Liver (tissue), 3 donors: ENCODE measurements at regions not wholly inside any gene's neighbourhood (a gene's known extent, or its start where the extent isn't known, plus 50 kb on each side); places are given as distances from the start of the nearest gene placed in this dataset.
A peak's percentile ranks its signal among the peaks of the same experiment; 100 is the strongest.

Experiments used
- EGR1 ChIP-seq, 2 donors: IDR thresholded peaks; 2 replicates each; pipeline ENCODE4 v1.6.1; 2016 to 2018; ENCODE audit warnings: antibody characterized with exemption in 2 of 2, low read depth in 2 of 2
- RAD21 ChIP-seq, 2 donors: IDR thresholded peaks; 2 replicates each; pipeline ENCODE4 v1.6.1; 2016; ENCODE audit warnings: antibody characterized with exemption in 2 of 2, mild to moderate bottlenecking in 2 of 2
- RXRA ChIP-seq, 2 donors: IDR thresholded peaks; 2 replicates each; pipeline ENCODE4 v1.6.1; 2017 to 2018; ENCODE audit warnings: antibody characterized with exemption in 2 of 2, mild to moderate bottlenecking in 1 of 2
- SP1 ChIP-seq: IDR thresholded peaks from 2 replicates; pipeline ENCODE4 v1.6.1; 2018; ENCODE audit warnings: antibody characterized with exemption, mild to moderate bottlenecking
- TAF1 ChIP-seq: conservative IDR thresholded peaks from 2 replicates; pipeline ENCODE4 v1.6.1; 2016; ENCODE audit warnings: antibody characterized with exemption, mild to moderate bottlenecking
- YY1 ChIP-seq: IDR thresholded peaks from 2 replicates; pipeline ENCODE4 v1.6.1; 2016; ENCODE audit warnings: antibody characterized with exemption, mild to moderate bottlenecking
- ZBTB33 ChIP-seq: IDR thresholded peaks from 2 replicates; pipeline ENCODE4 v1.6.1; 2016; ENCODE audit warnings: antibody characterized with exemption
- TF ChIP-seq, protein P1 (sequence below): fragments of 150-350 bp; IDR thresholded peaks from 2 replicates; pipeline ENCODE4 v1.5.1; 2017; ENCODE audit warnings: improper control_type of control experiment, low read depth, low read length; ENCODE audit not compliant: missing input control
- TF ChIP-seq, protein P2 (sequence below): IDR thresholded peaks from 2 replicates; pipeline ENCODE4 v1.6.1; 2016; ENCODE audit warnings: antibody characterized with exemption
- TF ChIP-seq, protein P3 (sequence below): IDR thresholded peaks from 2 replicates; pipeline ENCODE4 v1.6.1; 2016; ENCODE audit warnings: antibody characterized with exemption
- TF ChIP-seq, protein P4 (sequence below): IDR thresholded peaks from 2 replicates; pipeline ENCODE4 v1.6.1; 2016; ENCODE audit warnings: antibody characterized with exemption, mild to moderate bottlenecking
- donor health status: healthy.
- donor health status: healthy.

DNA sequence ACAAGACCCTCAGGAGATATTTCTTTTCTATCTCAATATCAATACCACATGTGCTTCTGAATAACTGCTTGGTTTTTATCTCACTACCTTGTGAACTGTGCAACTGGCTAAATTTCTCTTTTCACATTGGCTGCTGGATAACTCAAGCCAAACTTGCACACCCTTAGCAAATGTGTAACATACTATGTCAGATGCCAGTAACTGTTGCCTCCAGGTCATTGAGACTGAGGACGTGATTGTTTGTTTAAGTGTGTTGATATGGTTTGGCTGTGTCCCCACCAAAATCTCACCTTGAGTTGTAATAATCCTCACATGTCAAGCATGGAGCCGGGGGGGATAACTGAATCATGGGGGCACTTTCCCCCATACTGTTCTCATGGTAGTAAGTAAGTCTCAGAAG is 90.2 kb upstream of the LIN7C start:
- TF ChIP-seq, protein P1, sequence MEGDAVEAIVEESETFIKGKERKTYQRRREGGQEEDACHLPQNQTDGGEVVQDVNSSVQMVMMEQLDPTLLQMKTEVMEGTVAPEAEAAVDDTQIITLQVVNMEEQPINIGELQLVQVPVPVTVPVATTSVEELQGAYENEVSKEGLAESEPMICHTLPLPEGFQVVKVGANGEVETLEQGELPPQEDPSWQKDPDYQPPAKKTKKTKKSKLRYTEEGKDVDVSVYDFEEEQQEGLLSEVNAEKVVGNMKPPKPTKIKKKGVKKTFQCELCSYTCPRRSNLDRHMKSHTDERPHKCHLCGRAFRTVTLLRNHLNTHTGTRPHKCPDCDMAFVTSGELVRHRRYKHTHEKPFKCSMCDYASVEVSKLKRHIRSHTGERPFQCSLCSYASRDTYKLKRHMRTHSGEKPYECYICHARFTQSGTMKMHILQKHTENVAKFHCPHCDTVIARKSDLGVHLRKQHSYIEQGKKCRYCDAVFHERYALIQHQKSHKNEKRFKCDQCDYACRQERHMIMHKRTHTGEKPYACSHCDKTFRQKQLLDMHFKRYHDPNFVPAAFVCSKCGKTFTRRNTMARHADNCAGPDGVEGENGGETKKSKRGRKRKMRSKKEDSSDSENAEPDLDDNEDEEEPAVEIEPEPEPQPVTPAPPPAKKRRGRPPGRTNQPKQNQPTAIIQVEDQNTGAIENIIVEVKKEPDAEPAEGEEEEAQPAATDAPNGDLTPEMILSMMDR, result no peak
- no peak for TF ChIP-seq SP1
- TF ChIP-seq ZBTB33, result no peak
- TF ChIP-seq YY1, result no peak
- TF ChIP-seq TAF1, result no peak
- TF ChIP-seq, protein P2, sequence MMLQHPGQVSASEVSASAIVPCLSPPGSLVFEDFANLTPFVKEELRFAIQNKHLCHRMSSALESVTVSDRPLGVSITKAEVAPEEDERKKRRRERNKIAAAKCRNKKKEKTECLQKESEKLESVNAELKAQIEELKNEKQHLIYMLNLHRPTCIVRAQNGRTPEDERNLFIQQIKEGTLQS, result no peak
- TF ChIP-seq, protein P3, sequence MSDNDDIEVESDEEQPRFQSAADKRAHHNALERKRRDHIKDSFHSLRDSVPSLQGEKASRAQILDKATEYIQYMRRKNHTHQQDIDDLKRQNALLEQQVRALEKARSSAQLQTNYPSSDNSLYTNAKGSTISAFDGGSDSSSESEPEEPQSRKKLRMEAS, result no peak
- TF ChIP-seq, protein P4, sequence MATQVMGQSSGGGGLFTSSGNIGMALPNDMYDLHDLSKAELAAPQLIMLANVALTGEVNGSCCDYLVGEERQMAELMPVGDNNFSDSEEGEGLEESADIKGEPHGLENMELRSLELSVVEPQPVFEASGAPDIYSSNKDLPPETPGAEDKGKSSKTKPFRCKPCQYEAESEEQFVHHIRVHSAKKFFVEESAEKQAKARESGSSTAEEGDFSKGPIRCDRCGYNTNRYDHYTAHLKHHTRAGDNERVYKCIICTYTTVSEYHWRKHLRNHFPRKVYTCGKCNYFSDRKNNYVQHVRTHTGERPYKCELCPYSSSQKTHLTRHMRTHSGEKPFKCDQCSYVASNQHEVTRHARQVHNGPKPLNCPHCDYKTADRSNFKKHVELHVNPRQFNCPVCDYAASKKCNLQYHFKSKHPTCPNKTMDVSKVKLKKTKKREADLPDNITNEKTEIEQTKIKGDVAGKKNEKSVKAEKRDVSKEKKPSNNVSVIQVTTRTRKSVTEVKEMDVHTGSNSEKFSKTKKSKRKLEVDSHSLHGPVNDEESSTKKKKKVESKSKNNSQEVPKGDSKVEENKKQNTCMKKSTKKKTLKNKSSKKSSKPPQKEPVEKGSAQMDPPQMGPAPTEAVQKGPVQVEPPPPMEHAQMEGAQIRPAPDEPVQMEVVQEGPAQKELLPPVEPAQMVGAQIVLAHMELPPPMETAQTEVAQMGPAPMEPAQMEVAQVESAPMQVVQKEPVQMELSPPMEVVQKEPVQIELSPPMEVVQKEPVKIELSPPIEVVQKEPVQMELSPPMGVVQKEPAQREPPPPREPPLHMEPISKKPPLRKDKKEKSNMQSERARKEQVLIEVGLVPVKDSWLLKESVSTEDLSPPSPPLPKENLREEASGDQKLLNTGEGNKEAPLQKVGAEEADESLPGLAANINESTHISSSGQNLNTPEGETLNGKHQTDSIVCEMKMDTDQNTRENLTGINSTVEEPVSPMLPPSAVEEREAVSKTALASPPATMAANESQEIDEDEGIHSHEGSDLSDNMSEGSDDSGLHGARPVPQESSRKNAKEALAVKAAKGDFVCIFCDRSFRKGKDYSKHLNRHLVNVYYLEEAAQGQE, result no peak
- TF ChIP-seq RXRA (IDR thresholded peaks at IDR 0.05), result peak; percentile 54 to 57
- TF ChIP-seq RAD21 (IDR thresholded peaks at IDR 0.05), result no peak
- no peak for TF ChIP-seq EGR1 (IDR thresholded peaks at IDR 0.05; ENCODE audit: low read depth in 2 of 2)
